ENCODE measurements at regions not wholly inside any gene's neighbourhood (a gene's known extent, or its start where the extent isn't known, plus 50 kb on each side); places are given as distances from the start of the nearest gene placed in this dataset.

GRCh38 chr11:42543844-42544419, 767.9 kb upstream of the API5 start:
- TF ChIP-seq CTCF (IDR thresholded peaks at IDR 0.05), result no peak
- TF ChIP-seq POLR2AphosphoS5 (IDR thresholded peaks at IDR 0.05), result no peak
